ENCODE measurements at regions not wholly inside any gene's neighbourhood (a gene's known extent, or its start where the extent isn't known, plus 50 kb on each side); places are given as distances from the start of the nearest gene placed in this dataset.
A peak's percentile ranks its signal among the peaks of the same experiment; 100 is the strongest.

- no peak for TF ChIP-seq CTCF (IDR thresholded peaks at IDR 0.05)
- peak in 2 of 4 donors; percentile 26 to 52 for TF ChIP-seq POLR2A (IDR thresholded peaks at IDR 0.05)
- no peak for TF ChIP-seq EP300 (IDR thresholded peaks at IDR 0.05)
- peak in 1 of 2 donors; percentile 23 for TF ChIP-seq POLR2AphosphoS5 (IDR thresholded peaks at IDR 0.05)
Observed at GRCh38 chr14:50040401-50040775, 76.0 kb downstream of the VCPKMT start.
